ENCODE measurements at regions not wholly inside any gene's neighbourhood (a gene's known extent, or its start where the extent isn't known, plus 50 kb on each side); places are given as distances from the start of the nearest gene placed in this dataset.

DNA sequence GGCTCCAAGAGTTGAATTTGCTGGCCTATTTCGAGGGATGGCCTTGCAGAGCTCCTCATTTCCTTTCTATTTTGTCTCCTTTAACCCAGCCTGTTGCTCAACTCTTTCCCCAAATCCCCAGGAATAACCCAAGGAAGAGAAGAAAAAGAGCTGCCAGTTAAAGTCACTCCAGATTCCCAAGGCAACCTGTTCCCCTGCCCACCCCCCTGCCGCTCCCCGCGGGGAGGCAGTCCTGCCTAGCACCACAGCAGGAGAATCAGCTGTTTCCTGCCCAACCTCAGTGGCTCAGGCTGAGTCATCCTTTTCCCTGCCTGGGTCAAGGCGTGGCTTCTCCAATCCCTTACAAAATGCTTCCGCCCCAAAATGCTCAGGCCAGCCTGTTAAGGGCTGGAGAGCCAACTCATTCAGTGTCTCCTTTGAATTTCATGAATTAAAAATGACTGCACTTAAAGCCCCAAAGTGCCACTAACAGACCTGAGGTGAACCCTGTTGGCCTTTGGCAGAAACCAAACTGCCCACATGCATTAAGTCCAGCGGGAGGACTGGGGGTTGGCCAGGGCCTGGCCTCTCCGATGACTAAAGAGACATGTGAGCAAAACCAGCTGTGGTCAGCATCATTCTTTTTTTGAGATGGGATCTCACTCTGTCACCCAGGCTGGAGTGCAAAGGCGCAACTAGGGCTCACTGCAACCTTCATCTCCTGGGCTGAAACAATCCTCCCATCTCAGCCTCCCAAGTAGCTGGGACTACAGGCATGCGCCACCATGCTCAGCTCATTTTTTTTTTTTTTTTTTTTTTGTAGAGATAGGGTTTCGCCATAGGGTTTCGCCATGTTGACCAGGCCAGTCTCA lies 83.2 kb upstream of the KIF5B start (continued):
- peak; percentile 79 for TF ChIP-seq ZNF600 (tag by site-specific recombination; IDR thresholded peaks at IDR 0.05)
- no peak for TF ChIP-seq HOXA7 (CRISPR knock-in tag; IDR thresholded peaks at IDR 0.05; ENCODE audit: borderline replicate concordance)
- no peak for TF ChIP-seq ZNF76 (tag by site-specific recombination; IDR thresholded peaks at IDR 0.05; ENCODE audit: borderline replicate concordance, low read depth)
- TF ChIP-seq, protein P1, sequence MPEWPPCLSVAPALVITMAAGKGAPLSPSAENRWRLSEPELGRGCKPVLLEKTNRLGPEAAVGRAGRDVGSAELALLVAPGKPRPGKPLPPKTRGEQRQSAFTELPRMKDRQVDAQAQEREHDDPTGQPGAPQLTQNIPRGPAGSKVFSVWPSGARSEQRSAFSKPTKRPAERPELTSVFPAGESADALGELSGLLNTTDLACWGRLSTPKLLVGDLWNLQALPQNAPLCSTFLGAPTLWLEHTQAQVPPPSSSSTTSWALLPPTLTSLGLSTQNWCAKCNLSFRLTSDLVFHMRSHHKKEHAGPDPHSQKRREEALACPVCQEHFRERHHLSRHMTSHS (tag by site-specific recombination; IDR thresholded peaks at IDR 0.05), result no peak
- no peak for TF ChIP-seq ZNF112 (tag by site-specific recombination; IDR thresholded peaks at IDR 0.05)
- TF ChIP-seq, protein P2, sequence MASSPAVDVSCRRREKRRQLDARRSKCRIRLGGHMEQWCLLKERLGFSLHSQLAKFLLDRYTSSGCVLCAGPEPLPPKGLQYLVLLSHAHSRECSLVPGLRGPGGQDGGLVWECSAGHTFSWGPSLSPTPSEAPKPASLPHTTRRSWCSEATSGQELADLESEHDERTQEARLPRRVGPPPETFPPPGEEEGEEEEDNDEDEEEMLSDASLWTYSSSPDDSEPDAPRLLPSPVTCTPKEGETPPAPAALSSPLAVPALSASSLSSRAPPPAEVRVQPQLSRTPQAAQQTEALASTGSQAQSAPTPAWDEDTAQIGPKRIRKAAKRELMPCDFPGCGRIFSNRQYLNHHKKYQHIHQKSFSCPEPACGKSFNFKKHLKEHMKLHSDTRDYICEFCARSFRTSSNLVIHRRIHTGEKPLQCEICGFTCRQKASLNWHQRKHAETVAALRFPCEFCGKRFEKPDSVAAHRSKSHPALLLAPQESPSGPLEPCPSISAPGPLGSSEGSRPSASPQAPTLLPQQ (tag by site-specific recombination; IDR thresholded peaks at IDR 0.05), result peak; percentile 51; the same call in 1 of the 2 replicates
- TF ChIP-seq ZNF658 (tag by site-specific recombination; IDR thresholded peaks at IDR 0.05), result no peak
- no peak for TF ChIP-seq ZNF843 (tag by site-specific recombination; IDR thresholded peaks at IDR 0.05)
- TF ChIP-seq ZNF510 (tag by site-specific recombination; IDR thresholded peaks at IDR 0.05; ENCODE audit: insufficient replicate concordance), result no peak
- no peak for TF ChIP-seq ZNF701 (tag by site-specific recombination; IDR thresholded peaks at IDR 0.05)
- no peak for TF ChIP-seq ZNF16 (tag by site-specific recombination; IDR thresholded peaks at IDR 0.05; ENCODE audit: low read depth)
- TF ChIP-seq ZFP37 (tag by site-specific recombination; IDR thresholded peaks at IDR 0.05), result 0 out of 2 replicates have a peak, but pooled peaks have one; percentile 27
- TF ChIP-seq ZFP3 (tag by site-specific recombination; IDR thresholded peaks at IDR 0.05; ENCODE audit: low read depth), result no peak
- TF ChIP-seq ZNF624 (tag by site-specific recombination; IDR thresholded peaks at IDR 0.05), result no peak
- TF ChIP-seq ZBTB21 (tag by site-specific recombination; IDR thresholded peaks at IDR 0.05), result 0 out of 2 replicates have a peak, but pooled peaks have one; percentile 19
- TF ChIP-seq ZNF521 (tag by site-specific recombination; IDR thresholded peaks at IDR 0.05), result no peak
- TF ChIP-seq REPIN1 (tag by site-specific recombination; IDR thresholded peaks at IDR 0.05; ENCODE audit: low read depth), result no peak
- no peak for TF ChIP-seq ZSCAN23 (tag by site-specific recombination; IDR thresholded peaks at IDR 0.05)
- TF ChIP-seq, protein P3, sequence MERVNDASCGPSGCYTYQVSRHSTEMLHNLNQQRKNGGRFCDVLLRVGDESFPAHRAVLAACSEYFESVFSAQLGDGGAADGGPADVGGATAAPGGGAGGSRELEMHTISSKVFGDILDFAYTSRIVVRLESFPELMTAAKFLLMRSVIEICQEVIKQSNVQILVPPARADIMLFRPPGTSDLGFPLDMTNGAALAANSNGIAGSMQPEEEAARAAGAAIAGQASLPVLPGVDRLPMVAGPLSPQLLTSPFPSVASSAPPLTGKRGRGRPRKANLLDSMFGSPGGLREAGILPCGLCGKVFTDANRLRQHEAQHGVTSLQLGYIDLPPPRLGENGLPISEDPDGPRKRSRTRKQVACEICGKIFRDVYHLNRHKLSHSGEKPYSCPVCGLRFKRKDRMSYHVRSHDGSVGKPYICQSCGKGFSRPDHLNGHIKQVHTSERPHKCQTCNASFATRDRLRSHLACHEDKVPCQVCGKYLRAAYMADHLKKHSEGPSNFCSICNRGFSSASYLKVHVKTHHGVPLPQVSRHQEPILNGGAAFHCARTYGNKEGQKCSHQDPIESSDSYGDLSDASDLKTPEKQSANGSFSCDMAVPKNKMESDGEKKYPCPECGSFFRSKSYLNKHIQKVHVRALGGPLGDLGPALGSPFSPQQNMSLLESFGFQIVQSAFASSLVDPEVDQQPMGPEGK (tag by site-specific recombination; IDR thresholded peaks at IDR 0.05), result peak; percentile 95
- no peak for TF ChIP-seq ZNF670 (tag by site-specific recombination; IDR thresholded peaks at IDR 0.05; ENCODE audit: low read depth)
- peak; percentile 52; the same call in 1 of the 2 replicates for TF ChIP-seq ZNF394 (tag by site-specific recombination; IDR thresholded peaks at IDR 0.05; ENCODE audit: borderline replicate concordance)
- TF ChIP-seq ZNF146 (tag by site-specific recombination; IDR thresholded peaks at IDR 0.05), result no peak
- TF ChIP-seq ZNF501 (tag by site-specific recombination; IDR thresholded peaks at IDR 0.05), result no peak
- TF ChIP-seq RBAK (tag by site-specific recombination; IDR thresholded peaks at IDR 0.05), result no peak
- TF ChIP-seq, protein P4, sequence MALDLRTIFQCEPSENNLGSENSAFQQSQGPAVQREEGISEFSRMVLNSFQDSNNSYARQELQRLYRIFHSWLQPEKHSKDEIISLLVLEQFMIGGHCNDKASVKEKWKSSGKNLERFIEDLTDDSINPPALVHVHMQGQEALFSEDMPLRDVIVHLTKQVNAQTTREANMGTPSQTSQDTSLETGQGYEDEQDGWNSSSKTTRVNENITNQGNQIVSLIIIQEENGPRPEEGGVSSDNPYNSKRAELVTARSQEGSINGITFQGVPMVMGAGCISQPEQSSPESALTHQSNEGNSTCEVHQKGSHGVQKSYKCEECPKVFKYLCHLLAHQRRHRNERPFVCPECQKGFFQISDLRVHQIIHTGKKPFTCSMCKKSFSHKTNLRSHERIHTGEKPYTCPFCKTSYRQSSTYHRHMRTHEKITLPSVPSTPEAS (tag by site-specific recombination; IDR thresholded peaks at IDR 0.05), result no peak
- peak; percentile 37; the same call in 1 of the 2 replicates for TF ChIP-seq ZFP69B (tag by site-specific recombination; IDR thresholded peaks at IDR 0.05)
- TF ChIP-seq KLF16 (tag by site-specific recombination; IDR thresholded peaks at IDR 0.05), result peak; percentile 65; the same call in 1 of the 2 replicates
- TF ChIP-seq ZNF214 (tag by site-specific recombination; IDR thresholded peaks at IDR 0.05; ENCODE audit: borderline replicate concordance), result no peak
- TF ChIP-seq TRIM28 (IDR thresholded peaks at IDR 0.05; ENCODE audit: borderline replicate concordance, low read length), result no peak
- TF ChIP-seq, protein P5, sequence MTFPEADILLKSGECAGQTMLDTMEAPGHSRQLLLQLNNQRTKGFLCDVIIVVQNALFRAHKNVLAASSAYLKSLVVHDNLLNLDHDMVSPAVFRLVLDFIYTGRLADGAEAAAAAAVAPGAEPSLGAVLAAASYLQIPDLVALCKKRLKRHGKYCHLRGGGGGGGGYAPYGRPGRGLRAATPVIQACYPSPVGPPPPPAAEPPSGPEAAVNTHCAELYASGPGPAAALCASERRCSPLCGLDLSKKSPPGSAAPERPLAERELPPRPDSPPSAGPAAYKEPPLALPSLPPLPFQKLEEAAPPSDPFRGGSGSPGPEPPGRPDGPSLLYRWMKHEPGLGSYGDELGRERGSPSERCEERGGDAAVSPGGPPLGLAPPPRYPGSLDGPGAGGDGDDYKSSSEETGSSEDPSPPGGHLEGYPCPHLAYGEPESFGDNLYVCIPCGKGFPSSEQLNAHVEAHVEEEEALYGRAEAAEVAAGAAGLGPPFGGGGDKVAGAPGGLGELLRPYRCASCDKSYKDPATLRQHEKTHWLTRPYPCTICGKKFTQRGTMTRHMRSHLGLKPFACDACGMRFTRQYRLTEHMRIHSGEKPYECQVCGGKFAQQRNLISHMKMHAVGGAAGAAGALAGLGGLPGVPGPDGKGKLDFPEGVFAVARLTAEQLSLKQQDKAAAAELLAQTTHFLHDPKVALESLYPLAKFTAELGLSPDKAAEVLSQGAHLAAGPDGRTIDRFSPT (tag by site-specific recombination; IDR thresholded peaks at IDR 0.05), result no peak
- TF ChIP-seq ZNF747 (tag by site-specific recombination; IDR thresholded peaks at IDR 0.05), result no peak
- TF ChIP-seq ZNF239 (tag by site-specific recombination; IDR thresholded peaks at IDR 0.05), result no peak
- no peak for TF ChIP-seq ZNF621 (tag by site-specific recombination; IDR thresholded peaks at IDR 0.05)
- TF ChIP-seq ZNF561 (tag by site-specific recombination; IDR thresholded peaks at IDR 0.05; ENCODE audit: borderline replicate concordance), result no peak
